ENCODE measurements at regions not wholly inside any gene's neighbourhood (a gene's known extent, or its start where the extent isn't known, plus 50 kb on each side); places are given as distances from the start of the nearest gene placed in this dataset.

- TF ChIP-seq RFX5 (IDR thresholded peaks at IDR 0.05) (no peak), NFE2L2 (conservative IDR thresholded peaks at IDR 0.05; ENCODE audit: low read length) (no peak), CBX2 (IDR thresholded peaks at IDR 0.05; ENCODE audit: borderline replicate concordance, low read depth) (no peak), SREBF2 (IDR thresholded peaks at IDR 0.05) (no peak), USF2 (IDR thresholded peaks at IDR 0.05) (no peak), POLR2A (IDR thresholded peaks at IDR 0.05; ENCODE audit: low read length) (no peak)
Measured at GRCh38 chr14:42241101-42241500, 634.4 kb downstream of the LRFN5 start (continued).

GRCh38 chr14:42229976-42230375 is 623.3 kb downstream of the LRFN5 start:
- ATAC-seq (no peak), FAIRE-seq (no peak), DNase-seq (ENCODE audit: low read depth in 1 of 2, low spot score in 1 of 2) (no peak)
- Histone ChIP-seq H3K27ac (no peak overlapping the region), H3K4me1 (no peaks in the 10 kb centered on the region), H3K4me3 (no peak overlapping the region), H3K4me2 (no peak overlapping the region), H3K9me3 (no peaks in the 10 kb centered on the region)
- WGBS (ENCODE audit: missing lambda C conversion rate) = 58% methylated on average over 3 of the region's 3 CpGs
- ChIA-PET POLR2A (no interaction called here), CTCF (interaction anchor here (0.7 to 1.1 kb wide), 2 partner anchors 9 kb away, joined by 3 read pairs; no protein-coding TSS in a partner anchor)
- TF ChIP-seq ESRRA (IDR thresholded peaks at IDR 0.05; ENCODE audit: borderline replicate concordance, low read length) (no peak), TP53 (CRISPR knock-in tag; IDR thresholded peaks at IDR 0.05) (no peak), POLR2AphosphoS2 (conservative IDR thresholded peaks at IDR 0.05; ENCODE audit: low read length) (no peak), ZC3H11A (IDR thresholded peaks at IDR 0.05) (no peak), CHD2 (IDR thresholded peaks at IDR 0.05; ENCODE audit: low read length, partially characterized antibody) (no peak), GATA3 (IDR thresholded peaks at IDR 0.05; ENCODE audit: borderline replicate concordance) (no peak), REST (IDR thresholded peaks at IDR 0.05) (no peak), MAFK (IDR thresholded peaks at IDR 0.05; ENCODE audit: partially characterized antibody) (no peak), KDM5A (IDR thresholded peaks at IDR 0.05) (no peak), ELK1 (IDR thresholded peaks at IDR 0.05; ENCODE audit: low read depth, low read length) (no peak), PHF8 (IDR thresholded peaks at IDR 0.05; ENCODE audit: borderline replicate concordance, low read depth) (no peak), NPAS2 (CRISPR knock-in tag; IDR thresholded peaks at IDR 0.05; ENCODE audit: borderline replicate concordance) (no peak), HDAC2 (IDR thresholded peaks at IDR 0.05) (no peak), KDM1A (IDR thresholded peaks at IDR 0.05; ENCODE audit: low read depth) (no peak)
- TF ChIP-seq, protein P1, sequence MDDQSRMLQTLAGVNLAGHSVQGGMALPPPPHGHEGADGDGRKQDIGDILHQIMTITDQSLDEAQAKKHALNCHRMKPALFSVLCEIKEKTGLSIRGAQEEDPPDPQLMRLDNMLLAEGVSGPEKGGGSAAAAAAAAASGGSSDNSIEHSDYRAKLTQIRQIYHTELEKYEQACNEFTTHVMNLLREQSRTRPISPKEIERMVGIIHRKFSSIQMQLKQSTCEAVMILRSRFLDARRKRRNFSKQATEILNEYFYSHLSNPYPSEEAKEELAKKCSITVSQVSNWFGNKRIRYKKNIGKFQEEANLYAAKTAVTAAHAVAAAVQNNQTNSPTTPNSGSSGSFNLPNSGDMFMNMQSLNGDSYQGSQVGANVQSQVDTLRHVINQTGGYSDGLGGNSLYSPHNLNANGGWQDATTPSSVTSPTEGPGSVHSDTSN (IDR thresholded peaks at IDR 0.05) = no peak
- TF ChIP-seq, protein P2, sequence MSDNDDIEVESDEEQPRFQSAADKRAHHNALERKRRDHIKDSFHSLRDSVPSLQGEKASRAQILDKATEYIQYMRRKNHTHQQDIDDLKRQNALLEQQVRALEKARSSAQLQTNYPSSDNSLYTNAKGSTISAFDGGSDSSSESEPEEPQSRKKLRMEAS (IDR thresholded peaks at IDR 0.05) = no peak
- TF ChIP-seq, protein P3, sequence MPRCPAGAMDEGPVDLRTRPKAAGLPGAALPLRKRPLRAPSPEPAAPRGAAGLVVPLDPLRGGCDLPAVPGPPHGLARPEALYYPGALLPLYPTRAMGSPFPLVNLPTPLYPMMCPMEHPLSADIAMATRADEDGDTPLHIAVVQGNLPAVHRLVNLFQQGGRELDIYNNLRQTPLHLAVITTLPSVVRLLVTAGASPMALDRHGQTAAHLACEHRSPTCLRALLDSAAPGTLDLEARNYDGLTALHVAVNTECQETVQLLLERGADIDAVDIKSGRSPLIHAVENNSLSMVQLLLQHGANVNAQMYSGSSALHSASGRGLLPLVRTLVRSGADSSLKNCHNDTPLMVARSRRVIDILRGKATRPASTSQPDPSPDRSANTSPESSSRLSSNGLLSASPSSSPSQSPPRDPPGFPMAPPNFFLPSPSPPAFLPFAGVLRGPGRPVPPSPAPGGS (IDR thresholded peaks at IDR 0.05) = no peak
